ENCODE measurements at regions not wholly inside any gene's neighbourhood (a gene's known extent, or its start where the extent isn't known, plus 50 kb on each side); places are given as distances from the start of the nearest gene placed in this dataset.
"Not testable (repeated sequence)": the region's sequence is repeated elsewhere in the genome, so short reads cannot be mapped to it uniquely, and the experiment has no call there.

DNA sequence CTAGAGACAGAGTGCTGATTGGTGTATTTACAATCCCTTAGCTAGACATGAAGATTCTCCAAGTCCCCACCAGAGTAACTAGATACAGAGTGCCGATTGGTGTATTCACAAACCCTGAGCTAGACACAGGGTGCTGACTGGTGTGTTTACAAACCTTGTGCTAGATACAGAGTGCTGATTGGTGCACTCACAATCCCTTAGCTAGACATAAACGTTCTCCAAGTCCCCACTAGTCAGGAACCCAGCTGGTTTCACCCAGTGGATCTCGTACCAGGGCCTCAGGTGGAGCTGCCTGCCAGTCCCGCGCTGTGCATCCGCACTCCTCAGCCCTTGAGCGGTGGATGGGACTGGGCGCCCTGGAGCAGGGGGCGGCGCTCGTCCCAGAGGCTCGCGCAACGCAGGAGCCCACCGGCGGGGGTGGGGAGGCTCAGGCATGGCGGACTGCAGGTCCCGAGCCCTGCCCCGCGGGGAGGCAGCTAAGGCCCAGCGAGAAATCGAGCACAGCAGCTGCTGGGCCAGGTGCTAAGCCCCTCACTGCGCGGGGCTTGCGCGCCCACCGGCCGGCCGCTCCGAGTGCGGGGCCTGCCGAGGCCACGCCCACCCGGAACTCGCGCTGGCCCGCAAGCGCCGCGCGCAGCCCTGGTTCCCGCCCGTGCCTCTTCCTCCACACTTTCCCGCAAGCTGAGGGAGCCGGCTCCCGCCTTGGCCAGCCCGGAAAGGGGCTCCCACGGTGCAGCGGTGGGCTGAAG is 204.0 kb upstream of the SLITRK1 start:
- in situ Hi-C loops (cut with MboI; ENCODE audit: low pct_unique_long_range_greater_than_20kb, low sequenced_read_pairs); DNase-seq: not testable (repeated sequence)

- in situ Hi-C loops (cut with MboI; ENCODE audit: low pct_unique_long_range_greater_than_20kb, low sequenced_read_pairs), result no loop called here
- no peak for DNase-seq
Measured at GRCh38 chr13:84082462-84082861, 200.2 kb upstream of the SLITRK1 start.

- in situ Hi-C loops (cut with MboI; ENCODE audit: low pct_unique_long_range_greater_than_20kb, low sequenced_read_pairs), result no loop called here
Measured at GRCh38 chr13:84080748-84081530, 198.7 kb upstream of the SLITRK1 start.

GRCh38 chr13:84077271-84077670 is 195.0 kb upstream of the SLITRK1 start:
- in situ Hi-C loops (cut with MboI; ENCODE audit: low pct_unique_long_range_greater_than_20kb, low sequenced_read_pairs), result no loop called here
- no peak for DNase-seq

More at GRCh38 chr13:84080748-84081530, 198.7 kb upstream of the SLITRK1 start:
- no peak for DNase-seq

DNA sequence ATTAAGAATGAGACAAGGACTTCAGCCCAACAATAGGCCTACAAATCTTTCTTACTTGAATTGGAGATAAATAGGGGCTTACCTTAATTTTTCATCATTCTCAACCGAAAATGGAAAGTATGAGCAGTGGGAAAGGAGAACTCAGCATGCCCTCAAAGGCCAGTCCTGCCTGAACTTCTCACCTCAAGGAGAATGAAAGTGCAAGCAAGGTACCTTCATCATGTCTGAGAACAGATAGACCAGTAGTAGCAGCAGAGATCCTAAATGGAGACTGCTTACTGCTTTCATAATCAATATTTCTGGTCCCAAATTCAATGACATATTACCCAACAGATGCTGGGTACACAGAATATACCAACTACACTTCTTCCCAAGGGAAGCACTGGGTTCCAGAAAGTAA is 194.0 kb upstream of the SLITRK1 start:
- in situ Hi-C loops (cut with MboI; ENCODE audit: low pct_unique_long_range_greater_than_20kb, low sequenced_read_pairs), result no loop called here
- no peak for DNase-seq

GRCh38 chr13:84050536-84050935 is 168.3 kb upstream of the SLITRK1 start:
- in situ Hi-C loops (cut with MboI; ENCODE audit: low pct_unique_long_range_greater_than_20kb, low sequenced_read_pairs), result no loop called here

DNA sequence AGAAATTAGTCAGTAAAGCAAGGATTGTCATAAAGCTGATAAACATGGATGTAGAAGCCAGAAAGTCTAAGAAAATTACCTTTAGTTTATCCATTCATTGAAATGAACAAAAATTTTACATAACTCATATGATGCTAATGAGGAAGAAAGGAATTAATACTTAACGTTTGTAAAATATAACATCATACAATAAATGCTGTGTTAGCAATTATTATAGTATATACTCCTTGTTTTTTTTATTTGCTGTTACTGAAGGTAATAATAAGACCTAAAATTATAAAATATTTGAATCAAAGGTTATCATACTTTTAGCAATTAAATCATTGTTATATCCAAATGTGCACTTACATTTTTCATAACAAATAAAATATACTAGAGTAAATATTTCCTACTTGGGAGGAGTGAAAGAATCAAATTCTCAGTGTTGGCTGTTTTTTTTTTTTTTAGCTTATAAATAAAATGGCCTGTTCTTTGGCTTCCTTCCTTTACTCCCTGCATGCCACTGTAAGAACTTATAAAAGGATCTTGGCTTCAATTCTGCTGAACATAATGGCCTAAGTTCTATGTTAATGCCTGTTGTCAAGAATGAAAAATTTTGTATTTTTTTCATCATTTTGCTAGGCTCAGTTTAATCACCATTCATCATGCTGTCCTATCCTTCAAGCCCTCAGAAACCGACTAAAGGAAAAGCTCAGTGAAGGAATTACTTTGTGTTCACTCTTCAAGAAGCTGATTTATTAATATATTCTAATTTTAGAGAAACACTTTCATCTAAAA is 167.4 kb upstream of the SLITRK1 start:
- DNase-seq, result no peak
- in situ Hi-C loops (cut with MboI; ENCODE audit: low pct_unique_long_range_greater_than_20kb, low sequenced_read_pairs), result no loop called here

More at GRCh38 chr13:84050536-84050935, 168.3 kb upstream of the SLITRK1 start:
- DNase-seq, result no peak

GRCh38 chr13:84044805-84045204 is 162.5 kb upstream of the SLITRK1 start:
- in situ Hi-C loops (cut with MboI; ENCODE audit: low pct_unique_long_range_greater_than_20kb, low sequenced_read_pairs), result no loop called here

GRCh38 chr13:84038001-84038400 is 155.7 kb upstream of the SLITRK1 start:
- in situ Hi-C loops (cut with MboI; ENCODE audit: low pct_unique_long_range_greater_than_20kb, low sequenced_read_pairs), result no loop called here
- no peak for DNase-seq

More at GRCh38 chr13:84044805-84045204, 162.5 kb upstream of the SLITRK1 start:
- DNase-seq, result no peak

DNA sequence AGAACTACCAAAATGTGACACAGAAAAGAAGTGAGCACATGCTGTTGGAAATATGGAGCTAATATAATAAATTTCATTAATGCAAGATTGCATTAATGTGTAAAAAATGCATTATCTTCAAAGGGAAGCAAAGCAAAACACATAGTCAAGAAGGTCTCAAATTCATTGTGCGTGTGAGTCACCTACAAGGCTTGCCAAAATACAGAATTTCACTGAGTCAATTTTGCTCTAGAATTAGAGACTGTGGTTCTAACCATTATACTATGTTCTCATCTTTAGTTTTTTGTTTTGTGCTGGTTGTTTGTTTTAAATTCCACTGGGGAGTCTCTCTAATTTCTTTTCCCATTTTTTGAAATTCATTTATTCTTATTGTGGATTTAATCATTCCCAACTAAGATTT is 149.8 kb upstream of the SLITRK1 start:
- in situ Hi-C loops (cut with MboI; ENCODE audit: low pct_unique_long_range_greater_than_20kb, low sequenced_read_pairs), result no loop called here
- no peak for DNase-seq

GRCh38 chr13:84031120-84031519 is 148.8 kb upstream of the SLITRK1 start:
- in situ Hi-C loops (cut with MboI; ENCODE audit: low pct_unique_long_range_greater_than_20kb, low sequenced_read_pairs), result no loop called here
- no peak for DNase-seq

DNA sequence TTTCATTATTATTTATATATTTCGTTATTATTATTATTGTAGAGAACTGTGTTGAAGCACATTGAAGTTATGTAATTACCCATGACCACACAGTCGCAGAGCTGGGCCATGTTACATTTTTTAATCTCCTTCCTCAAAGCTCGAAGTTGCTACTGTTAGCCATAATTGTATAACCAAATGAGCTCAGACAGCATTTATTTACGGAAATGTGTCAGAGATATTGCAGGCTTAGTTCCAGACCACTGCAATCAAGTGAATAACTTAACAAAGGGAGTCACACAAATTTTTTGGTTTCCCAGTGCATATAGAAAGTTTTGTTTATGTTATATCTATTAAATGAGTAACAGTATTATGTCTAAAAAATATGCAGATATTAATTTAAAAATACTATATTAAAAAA is 147.1 kb upstream of the SLITRK1 start:
- in situ Hi-C loops (cut with MboI; ENCODE audit: low pct_unique_long_range_greater_than_20kb, low sequenced_read_pairs), result no loop called here
- DNase-seq, result no peak

DNA sequence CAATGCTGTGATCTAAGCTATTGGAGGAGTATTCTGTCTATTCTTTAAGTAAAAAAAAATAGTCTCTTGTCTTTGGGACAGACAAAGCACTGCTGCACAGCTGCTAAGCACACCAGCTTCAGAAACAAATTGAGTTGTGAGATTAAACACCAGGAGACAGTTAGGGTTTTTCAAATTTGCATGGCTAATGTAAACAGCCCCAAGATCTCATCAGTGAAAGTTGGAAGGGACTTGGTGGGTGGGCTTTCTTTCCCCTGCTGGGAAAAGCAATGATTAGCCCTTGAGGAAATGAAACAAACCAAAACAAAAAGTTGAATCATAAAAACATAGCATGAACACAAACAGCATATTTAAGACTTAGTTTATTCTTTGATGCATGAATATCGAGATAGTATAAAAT is 143.6 kb upstream of the SLITRK1 start:
- DNase-seq, result no peak
- in situ Hi-C loops (cut with MboI; ENCODE audit: low pct_unique_long_range_greater_than_20kb, low sequenced_read_pairs), result no loop called here

DNA sequence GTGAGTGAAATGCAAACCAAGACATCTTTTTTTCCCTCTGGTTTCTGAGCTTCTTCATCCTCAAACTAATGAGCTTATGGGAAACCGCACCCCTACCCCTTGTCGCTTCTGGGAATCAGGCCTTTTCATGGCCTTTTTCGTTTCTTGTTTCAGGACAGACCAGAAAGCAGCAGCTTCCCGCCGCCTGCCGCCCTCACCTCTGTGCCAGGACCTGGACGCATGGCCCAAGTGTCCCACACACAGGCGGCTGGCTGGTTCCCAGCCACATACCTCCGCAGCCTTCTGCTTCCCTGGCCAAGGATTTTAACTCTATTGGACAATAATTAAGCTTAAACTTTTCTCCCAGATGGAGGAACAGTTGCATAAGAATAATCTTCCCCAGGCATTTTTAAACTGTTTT is 114.1 kb upstream of the SLITRK1 start:
- no peak for DNase-seq
- in situ Hi-C loops (cut with MboI; ENCODE audit: low pct_unique_long_range_greater_than_20kb, low sequenced_read_pairs), result no loop called here

- in situ Hi-C loops (cut with MboI; ENCODE audit: low pct_unique_long_range_greater_than_20kb, low sequenced_read_pairs), result no loop called here
- DNase-seq, result no peak
Measured at GRCh38 chr13:83995930-83996329, 113.7 kb upstream of the SLITRK1 start.

DNA sequence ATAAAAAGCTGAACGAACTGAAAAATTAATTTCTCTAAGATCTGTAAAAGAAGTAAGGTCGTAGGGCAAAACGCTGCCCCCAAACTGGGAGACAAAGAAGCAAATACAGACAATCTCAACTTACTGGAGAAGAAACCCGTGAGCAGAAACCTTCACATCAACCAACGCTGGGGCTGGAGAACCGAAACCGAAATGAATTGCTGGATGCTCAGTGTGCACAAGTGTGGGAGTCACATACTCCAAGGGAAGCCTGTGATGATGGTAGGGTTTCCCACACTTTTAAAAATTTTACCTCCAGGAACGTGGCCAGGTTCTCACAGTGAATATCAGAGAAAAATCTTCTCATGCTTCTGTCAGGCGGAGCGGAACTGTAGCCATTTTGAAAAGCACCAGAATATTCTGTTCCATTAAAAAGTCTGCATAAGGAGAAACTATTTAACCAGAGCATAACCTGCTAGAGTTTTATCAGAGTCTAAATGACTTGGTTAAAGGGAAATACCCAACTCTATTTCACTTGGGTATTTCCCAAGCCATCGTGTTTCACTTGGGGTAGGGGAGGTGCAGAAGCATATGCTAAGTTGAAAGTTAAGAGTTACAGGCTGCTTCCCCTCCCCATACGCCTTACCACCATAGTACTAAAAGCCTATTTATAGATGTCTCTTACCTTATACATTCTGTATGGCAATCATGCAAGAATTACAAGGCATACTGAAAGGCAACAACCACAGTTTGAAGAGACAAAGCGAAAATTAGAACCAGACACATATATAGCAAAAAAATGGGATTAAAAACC is 110.5 kb upstream of the SLITRK1 start:
- in situ Hi-C loops (cut with MboI; ENCODE audit: low pct_unique_long_range_greater_than_20kb, low sequenced_read_pairs), result no loop called here
- no peak for DNase-seq

- DNase-seq, result no peak
- in situ Hi-C loops (cut with MboI; ENCODE audit: low pct_unique_long_range_greater_than_20kb, low sequenced_read_pairs), result no loop called here
Measured at GRCh38 chr13:83987394-83987793, 105.1 kb upstream of the SLITRK1 start.

- no peak for DNase-seq
- in situ Hi-C loops (cut with MboI; ENCODE audit: low pct_unique_long_range_greater_than_20kb, low sequenced_read_pairs), result no loop called here
Measured at GRCh38 chr13:83984793-83985192, 102.5 kb upstream of the SLITRK1 start.

GRCh38 chr13:83980331-83980730 is 98.1 kb upstream of the SLITRK1 start:
- in situ Hi-C loops (cut with MboI; ENCODE audit: low pct_unique_long_range_greater_than_20kb, low sequenced_read_pairs), result no loop called here

More at GRCh38 chr13:83980331-83980730, 98.1 kb upstream of the SLITRK1 start:
- no peak for DNase-seq

Measured in KBM-7 (cell line).